ENCODE measurements at regions not wholly inside any gene's neighbourhood (a gene's known extent, or its start where the extent isn't known, plus 50 kb on each side); places are given as distances from the start of the nearest gene placed in this dataset.

GRCh38 chr10:111956841-111957240 is 226.7 kb downstream of the GPAM start:
- no peak overlapping the region for H3K4me3 ChIP-seq (ENCODE audit: low read length)
- H3K79me2 ChIP-seq (ENCODE audit: low read length) = no peaks in the 10 kb centered on the region
- no peak overlapping the region for H3K27ac ChIP-seq (ENCODE audit: low read length)
- H3K9me3 ChIP-seq (ENCODE audit: low read length) = no peaks in the 10 kb centered on the region
- peaks cover 13% of the 10 kb centered on the region; the same call in 1 of the 2 replicates for H3K36me3 ChIP-seq (ENCODE audit: insufficient read depth, low read length)
- H3K9me2 ChIP-seq (replicated peaks; ENCODE audit: insufficient read depth, low read length) = no peaks in the 10 kb centered on the region
- H3K9ac ChIP-seq (ENCODE audit: low read length) = no peak overlapping the region
- no peaks in the 10 kb centered on the region for H4K20me1 ChIP-seq (ENCODE audit: insufficient read depth, low read depth, low read length)
- H3K4me1 ChIP-seq (ENCODE audit: low read length) = no peaks in the 10 kb centered on the region
- no peak overlapping the region for H2AFZ ChIP-seq (ENCODE audit: low read length)
- DNase-seq = no peak
- H3K4me2 ChIP-seq (ENCODE audit: low read depth, low read length, poor library complexity, severe bottlenecking) = no peak overlapping the region
- no peaks in the 10 kb centered on the region for H3K27me3 ChIP-seq (ENCODE audit: low read length)

- H3K27me3 ChIP-seq (ENCODE audit: low read length) = no peaks in the 10 kb centered on the region
- H3K4me3 ChIP-seq (ENCODE audit: low read length) = no peak overlapping the region
- H3K4me1 ChIP-seq (ENCODE audit: low read length) = no peaks in the 10 kb centered on the region
- H3K79me2 ChIP-seq (ENCODE audit: low read length) = no peaks in the 10 kb centered on the region
- no peak overlapping the region for H3K4me2 ChIP-seq (ENCODE audit: low read depth, low read length, poor library complexity, severe bottlenecking)
- H3K36me3 ChIP-seq (ENCODE audit: insufficient read depth, low read length) = peaks cover 30% of the 10 kb centered on the region
- H3K9me3 ChIP-seq (ENCODE audit: low read length) = no peaks in the 10 kb centered on the region
- H3K27ac ChIP-seq (ENCODE audit: low read length) = no peak overlapping the region
- no peaks in the 10 kb centered on the region for H3K9me2 ChIP-seq (replicated peaks; ENCODE audit: insufficient read depth, low read length)
- DNase-seq = no peak
- no peak overlapping the region for H3K9ac ChIP-seq (ENCODE audit: low read length)
- no peak overlapping the region for H2AFZ ChIP-seq (ENCODE audit: low read length)
- H4K20me1 ChIP-seq (ENCODE audit: insufficient read depth, low read depth, low read length) = no peaks in the 10 kb centered on the region
Measured at GRCh38 chr10:111962951-111963350, 220.6 kb downstream of the GPAM start.

DNA sequence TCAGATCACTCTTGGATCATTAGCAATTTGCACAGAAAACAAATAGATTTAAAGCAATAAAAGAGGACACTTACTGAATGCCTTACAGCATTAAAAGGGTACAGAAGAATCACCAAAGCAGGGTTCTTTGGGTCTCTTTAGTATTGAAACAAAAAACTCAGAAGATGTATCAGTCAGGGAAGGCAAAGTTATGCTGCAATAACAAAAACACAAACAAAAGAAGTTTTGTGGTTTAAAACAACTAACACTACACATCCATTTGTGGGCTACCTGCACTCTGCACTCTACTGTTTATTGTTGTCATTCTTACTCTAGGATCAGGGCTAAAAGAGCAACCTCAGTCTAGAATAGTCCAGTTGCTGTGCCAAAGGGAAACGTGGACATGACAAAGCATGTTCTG is 216.4 kb downstream of the GPAM start:
- no peaks in the 10 kb centered on the region for H3K9me2 ChIP-seq (replicated peaks; ENCODE audit: insufficient read depth, low read length)
- no peaks in the 10 kb centered on the region for H3K9me3 ChIP-seq (ENCODE audit: low read length)
- no peaks in the 10 kb centered on the region for H3K27me3 ChIP-seq (ENCODE audit: low read length)
- DNase-seq = no peak
- peaks cover 18% of the 10 kb centered on the region for H3K36me3 ChIP-seq (ENCODE audit: insufficient read depth, low read length)
- no peaks in the 10 kb centered on the region for H3K79me2 ChIP-seq (ENCODE audit: low read length)
- no peak overlapping the region for H3K27ac ChIP-seq (ENCODE audit: low read length)
- H3K9ac ChIP-seq (ENCODE audit: low read length) = no peak overlapping the region
- no peak overlapping the region for H3K4me2 ChIP-seq (ENCODE audit: low read depth, low read length, poor library complexity, severe bottlenecking)
- no peak overlapping the region for H3K4me3 ChIP-seq (ENCODE audit: low read length)
- H3K4me1 ChIP-seq (ENCODE audit: low read length) = no peaks in the 10 kb centered on the region
- H2AFZ ChIP-seq (ENCODE audit: low read length) = no peak overlapping the region
- no peaks in the 10 kb centered on the region for H4K20me1 ChIP-seq (ENCODE audit: insufficient read depth, low read depth, low read length)

DNA sequence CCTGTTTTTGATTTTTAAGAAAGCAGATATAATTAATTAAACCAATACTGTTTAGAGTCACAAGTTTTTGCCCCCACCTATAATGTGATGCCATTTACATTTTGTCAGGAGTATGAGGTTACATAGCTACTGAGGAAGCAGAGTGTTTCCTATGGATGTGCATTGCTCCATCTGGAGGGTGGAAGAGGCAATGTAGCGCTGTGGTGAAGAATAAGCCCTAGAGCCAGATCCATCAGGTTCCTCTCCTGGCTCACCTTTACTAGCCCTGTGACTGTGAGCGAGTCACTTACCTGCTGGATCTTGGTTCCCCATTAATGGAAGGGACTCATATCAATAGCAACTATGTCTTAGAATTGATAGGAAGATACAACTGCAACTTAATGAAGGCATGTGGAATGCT is 216.0 kb downstream of the GPAM start:
- DNase-seq = no peak
- no peak overlapping the region for H3K9ac ChIP-seq (ENCODE audit: low read length)
- H2AFZ ChIP-seq (ENCODE audit: low read length) = no peak overlapping the region
- no peak overlapping the region for H3K4me2 ChIP-seq (ENCODE audit: low read depth, low read length, poor library complexity, severe bottlenecking)
- H3K27ac ChIP-seq (ENCODE audit: low read length) = no peak overlapping the region
- no peaks in the 10 kb centered on the region for H3K9me2 ChIP-seq (replicated peaks; ENCODE audit: insufficient read depth, low read length)
- peaks cover 18% of the 10 kb centered on the region for H3K36me3 ChIP-seq (ENCODE audit: insufficient read depth, low read length)
- H3K4me1 ChIP-seq (ENCODE audit: low read length) = no peaks in the 10 kb centered on the region
- no peak overlapping the region for H3K4me3 ChIP-seq (ENCODE audit: low read length)
- H3K9me3 ChIP-seq (ENCODE audit: low read length) = no peaks in the 10 kb centered on the region
- no peaks in the 10 kb centered on the region for H3K27me3 ChIP-seq (ENCODE audit: low read length)
- no peaks in the 10 kb centered on the region for H3K79me2 ChIP-seq (ENCODE audit: low read length)
- H4K20me1 ChIP-seq (ENCODE audit: insufficient read depth, low read depth, low read length) = no peaks in the 10 kb centered on the region

DNA sequence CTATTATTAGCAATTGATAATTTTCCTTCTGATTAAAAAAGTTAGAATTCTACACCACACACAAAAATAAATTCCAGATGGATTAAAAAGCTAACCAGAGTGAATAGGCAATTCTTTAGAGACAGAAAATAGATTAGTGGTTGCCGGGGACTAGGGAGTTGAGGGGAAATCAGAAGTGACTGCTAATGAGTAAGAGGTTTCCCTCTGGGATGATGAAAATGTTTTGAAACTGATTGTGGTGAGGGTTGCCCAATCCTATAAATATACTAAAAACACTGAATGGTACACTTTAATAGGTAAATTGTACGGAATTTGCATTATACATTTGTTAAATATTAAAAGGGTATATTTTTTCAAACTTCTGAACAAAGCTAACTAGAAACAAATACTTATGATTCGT is 214.9 kb downstream of the GPAM start:
- Histone ChIP-seq H3K9me2 (replicated peaks; ENCODE audit: insufficient read depth, low read length) (no peaks in the 10 kb centered on the region), H3K4me1 (ENCODE audit: low read length) (no peaks in the 10 kb centered on the region), H3K36me3 (ENCODE audit: insufficient read depth, low read length) (peaks cover 18% of the 10 kb centered on the region), H3K27ac (ENCODE audit: low read length) (no peak overlapping the region), H3K9me3 (ENCODE audit: low read length) (no peaks in the 10 kb centered on the region), H3K4me3 (ENCODE audit: low read length) (no peak overlapping the region), H3K27me3 (ENCODE audit: low read length) (no peaks in the 10 kb centered on the region), H3K4me2 (ENCODE audit: low read depth, low read length, poor library complexity, severe bottlenecking) (no peak overlapping the region), H3K9ac (ENCODE audit: low read length) (no peak overlapping the region), H3K79me2 (ENCODE audit: low read length) (no peaks in the 10 kb centered on the region), H4K20me1 (ENCODE audit: insufficient read depth, low read depth, low read length) (no peaks in the 10 kb centered on the region), H2AFZ (ENCODE audit: low read length) (no peak overlapping the region)
- DNase-seq = no peak

GRCh38 chr10:111970111-111970510 is 213.5 kb downstream of the GPAM start:
- H3K79me2 ChIP-seq (ENCODE audit: low read length) = no peaks in the 10 kb centered on the region

GRCh38 chr10:111972109-111972508 is 211.5 kb downstream of the GPAM start:
- H3K9ac ChIP-seq (ENCODE audit: low read length) = no peak overlapping the region
- peaks cover 4% of the 10 kb centered on the region; the same call in 1 of the 2 replicates for H3K36me3 ChIP-seq (ENCODE audit: insufficient read depth, low read length)
- H3K4me2 ChIP-seq (ENCODE audit: low read depth, low read length, poor library complexity, severe bottlenecking) = no peak overlapping the region
- no peak overlapping the region for H2AFZ ChIP-seq (ENCODE audit: low read length)
- no peak overlapping the region for H3K4me3 ChIP-seq (ENCODE audit: low read length)
- DNase-seq = no peak
- H3K79me2 ChIP-seq (ENCODE audit: low read length) = no peaks in the 10 kb centered on the region
- no peaks in the 10 kb centered on the region for H4K20me1 ChIP-seq (ENCODE audit: insufficient read depth, low read depth, low read length)
- H3K27ac ChIP-seq (ENCODE audit: low read length) = no peak overlapping the region
- no peaks in the 10 kb centered on the region for H3K27me3 ChIP-seq (ENCODE audit: low read length)
- H3K9me2 ChIP-seq (replicated peaks; ENCODE audit: insufficient read depth, low read length) = no peaks in the 10 kb centered on the region
- no peaks in the 10 kb centered on the region for H3K4me1 ChIP-seq (ENCODE audit: low read length)
- no peaks in the 10 kb centered on the region for H3K9me3 ChIP-seq (ENCODE audit: low read length)

More at GRCh38 chr10:111970111-111970510, 213.5 kb downstream of the GPAM start:
- no peak overlapping the region for H3K27ac ChIP-seq (ENCODE audit: low read length)
- H3K4me3 ChIP-seq (ENCODE audit: low read length) = no peak overlapping the region
- H3K4me1 ChIP-seq (ENCODE audit: low read length) = no peaks in the 10 kb centered on the region
- no peak overlapping the region for H3K9ac ChIP-seq (ENCODE audit: low read length)
- DNase-seq = no peak
- H3K4me2 ChIP-seq (ENCODE audit: low read depth, low read length, poor library complexity, severe bottlenecking) = no peak overlapping the region
- H3K9me3 ChIP-seq (ENCODE audit: low read length) = no peaks in the 10 kb centered on the region
- no peaks in the 10 kb centered on the region for H3K9me2 ChIP-seq (replicated peaks; ENCODE audit: insufficient read depth, low read length)
- no peaks in the 10 kb centered on the region for H4K20me1 ChIP-seq (ENCODE audit: insufficient read depth, low read depth, low read length)
- no peak overlapping the region for H2AFZ ChIP-seq (ENCODE audit: low read length)
- peaks cover 13% of the 10 kb centered on the region for H3K36me3 ChIP-seq (ENCODE audit: insufficient read depth, low read length)
- no peaks in the 10 kb centered on the region for H3K27me3 ChIP-seq (ENCODE audit: low read length)

DNA sequence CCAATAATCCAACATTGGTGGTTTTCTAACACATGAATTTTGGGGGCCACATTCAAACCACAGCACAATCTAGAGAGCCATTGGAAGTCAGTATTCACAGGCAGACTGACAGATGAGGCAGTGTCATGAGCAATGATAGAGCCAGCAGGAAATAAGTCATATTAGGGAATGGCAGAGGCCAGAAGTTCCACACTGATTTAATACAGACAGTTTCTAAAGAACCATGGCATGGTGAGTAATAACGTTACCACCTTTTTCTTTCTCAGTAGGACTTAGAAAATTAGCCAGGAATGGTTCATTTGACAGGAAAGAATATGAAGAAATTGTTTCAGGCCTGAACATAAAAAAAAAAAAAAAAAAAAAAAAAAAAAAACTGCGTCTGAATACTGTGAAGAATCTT is 210.3 kb downstream of the GPAM start:
- no peak overlapping the region for H3K9ac ChIP-seq (ENCODE audit: low read length)

GRCh38 chr10:111973826-111974225 is 209.7 kb downstream of the GPAM start:
- no peak overlapping the region for H3K9ac ChIP-seq (ENCODE audit: low read length)

More for the DNA sequence above, 210.3 kb downstream of the GPAM start:
- H3K9me3 ChIP-seq (ENCODE audit: low read length) = no peaks in the 10 kb centered on the region
- H3K27me3 ChIP-seq (ENCODE audit: low read length) = no peaks in the 10 kb centered on the region
- no peak for DNase-seq
- no peak overlapping the region for H2AFZ ChIP-seq (ENCODE audit: low read length)
- H4K20me1 ChIP-seq (ENCODE audit: insufficient read depth, low read depth, low read length) = no peaks in the 10 kb centered on the region
- no peak overlapping the region for H3K4me3 ChIP-seq (ENCODE audit: low read length)
- H3K27ac ChIP-seq (ENCODE audit: low read length) = no peak overlapping the region
- H3K79me2 ChIP-seq (ENCODE audit: low read length) = no peaks in the 10 kb centered on the region
- no peaks in the 10 kb centered on the region for H3K9me2 ChIP-seq (replicated peaks; ENCODE audit: insufficient read depth, low read length)
- no peaks in the 10 kb centered on the region for H3K4me1 ChIP-seq (ENCODE audit: low read length)
- no peak overlapping the region for H3K4me2 ChIP-seq (ENCODE audit: low read depth, low read length, poor library complexity, severe bottlenecking)
- no peaks in the 10 kb centered on the region; the same call in 1 of the 2 replicates for H3K36me3 ChIP-seq (ENCODE audit: insufficient read depth, low read length)

More at GRCh38 chr10:111973826-111974225, 209.7 kb downstream of the GPAM start:
- Histone ChIP-seq H3K9me3 (ENCODE audit: low read length) (no peaks in the 10 kb centered on the region), H3K4me3 (ENCODE audit: low read length) (no peak overlapping the region), H2AFZ (ENCODE audit: low read length) (no peak overlapping the region), H3K79me2 (ENCODE audit: low read length) (no peaks in the 10 kb centered on the region), H4K20me1 (ENCODE audit: insufficient read depth, low read depth, low read length) (no peaks in the 10 kb centered on the region), H3K4me2 (ENCODE audit: low read depth, low read length, poor library complexity, severe bottlenecking) (no peak overlapping the region), H3K9me2 (replicated peaks; ENCODE audit: insufficient read depth, low read length) (no peaks in the 10 kb centered on the region), H3K4me1 (ENCODE audit: low read length) (no peaks in the 10 kb centered on the region), H3K36me3 (ENCODE audit: insufficient read depth, low read length) (no peaks in the 10 kb centered on the region; the same call in 1 of the 2 replicates), H3K27ac (ENCODE audit: low read length) (no peak overlapping the region), H3K27me3 (ENCODE audit: low read length) (no peaks in the 10 kb centered on the region)
- DNase-seq = no peak

Measured in Karpas-422 (cell line).